OCI-M1 (cell line): ENCODE measurements at regions not wholly inside any gene's neighbourhood (a gene's known extent, or its start where the extent isn't known, plus 50 kb on each side); places are given as distances from the start of the nearest gene placed in this dataset.

Experiments
- DNase-seq: peaks from one replicate; lab custom pipeline; 2025; lab: John Stamatoyannopoulos, UW

DNA sequence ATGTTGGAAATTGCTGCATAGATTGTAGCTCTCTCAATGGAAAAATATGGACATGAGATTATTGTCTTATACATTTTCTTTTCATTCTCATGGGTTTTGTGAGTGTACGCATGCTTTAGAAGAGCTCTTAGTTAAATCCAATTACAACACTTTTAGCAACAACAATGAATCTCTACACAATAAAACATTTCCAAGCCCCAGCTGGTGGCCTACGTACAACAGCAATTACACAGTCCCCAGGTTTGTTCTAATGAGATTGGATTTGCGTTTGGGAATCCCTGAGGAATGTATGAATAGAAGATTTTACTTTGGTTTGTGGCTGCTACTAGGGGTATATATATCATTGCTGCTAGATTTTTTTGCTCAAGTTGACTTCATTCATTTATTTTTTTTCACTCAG, 98.6 kb downstream of the FHDC1 start:
- no peak for DNase-seq

DNA sequence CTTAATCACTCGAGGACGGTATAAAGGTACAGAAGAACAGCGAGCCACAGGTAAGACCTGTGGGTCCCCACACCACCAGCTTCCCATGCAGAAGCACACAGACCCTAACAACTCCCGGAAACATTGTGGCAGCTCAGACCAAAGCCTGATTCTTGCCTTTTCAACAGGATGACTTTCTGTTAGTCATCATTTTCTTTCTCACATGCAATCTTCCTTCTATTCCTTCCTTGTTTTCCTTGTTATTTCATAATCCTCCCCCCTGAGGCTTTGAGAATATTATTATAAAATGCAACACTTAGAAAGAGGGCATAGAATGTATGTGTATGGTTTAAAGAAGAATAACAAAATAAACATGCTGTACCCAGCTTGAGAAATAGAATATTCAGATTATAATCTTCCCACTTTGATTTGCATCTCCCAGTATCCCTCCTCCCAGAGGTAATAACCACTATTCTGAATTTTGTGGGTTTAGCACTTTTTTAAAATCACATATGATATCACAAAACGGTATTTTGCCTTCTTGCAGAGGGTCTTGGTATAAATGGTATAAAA, 100.9 kb downstream of the FHDC1 start:
- no peak for DNase-seq

DNA sequence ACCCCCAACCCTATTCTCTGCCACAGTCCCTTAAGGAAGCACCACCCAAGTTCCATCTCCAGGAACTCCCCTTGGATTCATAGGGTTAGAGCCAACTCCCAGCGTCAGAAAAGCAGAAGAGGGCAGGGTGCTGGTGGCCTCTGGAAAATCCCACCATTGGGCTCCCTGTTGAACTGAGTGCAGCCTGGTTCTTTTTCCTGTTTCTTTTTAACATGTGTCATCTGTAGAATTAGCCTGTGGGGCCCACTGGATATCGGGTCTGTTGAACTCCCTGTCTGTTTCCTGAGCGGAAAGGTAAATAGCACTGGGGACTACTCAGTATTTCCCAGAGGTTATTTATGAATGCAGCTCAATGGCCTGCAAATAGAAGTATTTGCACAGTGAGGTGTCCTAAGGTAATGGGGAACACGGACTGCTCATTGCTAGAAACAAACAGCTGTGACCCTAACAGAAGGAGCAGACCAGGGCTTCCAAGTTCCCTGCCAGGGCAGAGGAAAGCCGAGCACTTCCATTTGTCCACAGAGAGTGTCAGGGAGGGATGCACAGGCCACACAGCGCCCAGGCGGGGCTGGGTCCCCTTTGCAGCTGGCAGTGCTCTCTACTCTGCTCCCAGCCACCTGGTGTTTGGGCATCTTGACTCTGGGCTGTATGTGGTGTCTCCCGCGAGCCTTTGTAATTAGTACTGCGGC, 102.6 kb downstream of the FHDC1 start:
- DNase-seq = no peak

DNA sequence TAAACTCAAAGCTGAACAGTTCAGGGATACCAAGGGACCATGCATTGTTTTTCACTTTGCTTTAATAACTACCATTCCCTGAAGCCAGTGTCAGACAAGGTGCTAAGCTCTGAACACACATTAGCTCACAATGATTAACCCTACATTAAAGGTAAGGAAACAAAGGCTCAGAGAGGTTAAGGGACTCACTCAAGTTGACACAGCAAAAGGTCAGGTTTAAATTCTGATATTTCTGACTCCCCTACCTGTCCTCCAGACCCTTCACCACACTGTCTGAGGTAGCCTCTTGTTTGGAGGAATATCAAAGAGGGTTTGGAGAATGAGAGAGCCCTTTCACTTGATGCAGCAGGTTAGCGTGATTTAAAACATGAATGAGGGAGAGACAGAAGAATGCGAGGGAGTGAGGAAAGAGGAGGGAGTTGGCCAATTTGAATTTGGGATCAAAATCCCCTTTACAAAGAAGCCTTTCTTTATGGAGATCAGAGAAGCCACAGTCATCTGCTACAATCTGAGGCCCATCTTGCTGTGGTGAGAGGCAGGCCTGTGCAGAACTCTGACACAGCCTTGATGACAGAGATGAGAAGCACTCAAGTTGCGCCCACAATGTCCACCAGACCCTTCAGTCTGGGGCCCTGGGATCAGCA, 103.5 kb downstream of the FHDC1 start:
- DNase-seq = no peak

DNA sequence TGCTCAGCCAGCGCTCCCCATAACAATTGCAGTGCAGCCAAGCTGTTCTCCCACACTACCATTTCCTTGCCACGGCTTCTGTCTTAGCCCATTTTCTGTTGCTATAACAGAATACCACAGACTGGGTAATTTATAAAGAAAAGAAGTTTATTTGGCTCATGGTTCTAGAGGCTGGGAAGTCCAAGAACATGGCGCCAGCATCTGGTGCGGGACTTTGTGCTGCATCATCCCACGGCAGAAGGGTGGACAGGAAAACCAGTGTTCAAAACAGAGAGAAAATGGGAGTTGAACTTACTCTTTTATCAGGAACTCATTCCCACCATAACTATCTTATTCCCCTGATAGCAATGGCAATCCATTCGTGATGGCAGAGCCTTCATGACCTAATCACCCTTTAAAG, 104.6 kb downstream of the FHDC1 start:
- DNase-seq = no peak

DNA sequence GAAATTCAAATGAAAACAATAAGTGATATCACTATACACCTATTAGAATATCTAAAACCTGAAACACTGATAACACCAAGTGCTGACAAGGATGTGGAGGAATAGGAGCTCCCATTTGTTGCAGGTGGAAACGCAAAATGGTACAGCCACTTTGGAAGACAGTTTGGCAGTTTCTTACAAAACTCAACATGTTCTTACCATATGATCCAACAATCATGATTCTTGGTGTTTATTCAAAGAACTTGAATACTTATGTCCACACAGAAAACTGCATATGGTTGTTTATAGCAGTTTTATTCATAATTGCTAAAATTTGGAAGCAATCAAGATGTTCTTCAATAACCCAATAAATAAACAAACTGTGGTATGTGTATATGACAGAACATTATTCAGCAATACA, 107.9 kb downstream of the FHDC1 start:
- no peak for DNase-seq

DNA sequence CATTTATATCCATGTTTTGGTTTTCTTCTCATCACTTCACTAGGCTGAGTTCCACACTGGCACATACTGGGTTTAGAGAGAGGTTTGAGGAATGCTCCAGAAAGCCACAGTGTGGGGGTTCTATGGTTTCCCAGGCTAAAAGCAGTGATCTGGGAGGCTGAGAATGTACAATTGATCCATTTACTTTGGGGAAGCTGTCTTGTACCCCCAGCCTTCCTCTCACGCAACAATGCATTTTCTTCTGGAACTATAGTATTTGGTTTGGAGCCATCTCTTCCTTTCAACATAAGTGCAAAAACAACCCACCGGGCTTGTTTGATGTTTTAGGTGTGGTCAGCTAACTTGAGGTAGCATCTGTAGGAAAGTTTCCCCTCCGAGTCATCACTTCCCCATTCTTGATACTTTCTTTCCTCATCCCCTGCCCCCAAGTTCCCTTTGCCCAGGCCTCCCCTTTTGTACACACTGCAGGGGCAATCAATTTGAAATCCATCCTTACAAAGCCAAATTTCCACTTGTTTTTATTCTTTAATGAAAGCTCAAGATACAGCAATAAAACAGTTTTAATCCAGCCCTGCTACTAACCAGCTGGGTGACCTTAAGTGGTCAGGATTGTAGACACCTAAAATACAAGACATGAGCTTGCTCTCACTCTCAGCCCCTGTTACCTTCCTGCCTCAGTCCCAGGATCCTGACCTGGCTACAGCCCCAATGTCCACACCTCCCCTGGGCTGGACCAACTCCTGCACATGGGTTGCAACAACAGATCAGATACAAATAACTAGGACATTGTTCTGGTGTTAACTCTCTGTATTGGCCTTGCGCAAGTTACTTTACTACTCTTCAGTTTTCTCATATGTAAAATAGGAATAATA, 109.2 kb downstream of the FHDC1 start:
- DNase-seq = peak; percentile 42

DNA sequence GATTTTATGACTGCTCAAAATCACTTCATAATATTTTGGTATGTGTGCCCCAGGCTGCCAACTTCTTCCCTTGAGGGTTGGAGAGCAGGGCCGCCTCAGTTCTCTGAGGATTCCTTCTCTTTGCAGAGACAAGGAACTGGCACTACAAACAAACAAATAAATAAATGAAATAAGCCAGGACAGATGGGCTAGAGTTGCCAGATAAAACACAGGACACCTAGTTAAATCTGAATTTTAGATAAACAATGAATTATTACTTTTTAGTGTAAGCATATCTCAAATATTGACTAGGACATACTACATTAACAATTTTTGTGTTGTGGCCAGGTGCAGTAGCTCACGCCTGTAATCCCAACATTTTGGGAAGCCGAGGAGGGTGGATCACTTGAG, 122.5 kb downstream of the FHDC1 start:
- DNase-seq = no peak

DNA sequence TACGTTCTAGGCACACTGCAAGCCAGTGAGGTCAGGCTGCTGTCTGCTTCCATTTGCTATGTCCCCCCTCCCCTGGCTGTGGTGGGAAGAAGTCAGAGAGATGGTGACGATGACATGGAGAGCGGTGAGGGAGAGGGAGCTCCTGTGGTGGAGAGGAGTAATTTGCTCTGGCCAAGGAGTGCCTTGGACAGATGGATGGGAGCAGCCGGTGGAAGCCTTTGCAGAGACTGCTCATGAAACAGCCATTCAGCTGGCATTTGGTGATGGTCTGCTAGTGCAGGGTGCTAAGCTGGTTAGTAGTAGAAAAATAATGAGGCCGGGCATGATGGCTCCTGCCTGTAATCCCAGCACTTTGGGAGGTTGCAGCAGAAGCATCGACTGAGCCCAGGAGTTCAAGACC, 124.1 kb downstream of the FHDC1 start:
- no peak for DNase-seq

DNA sequence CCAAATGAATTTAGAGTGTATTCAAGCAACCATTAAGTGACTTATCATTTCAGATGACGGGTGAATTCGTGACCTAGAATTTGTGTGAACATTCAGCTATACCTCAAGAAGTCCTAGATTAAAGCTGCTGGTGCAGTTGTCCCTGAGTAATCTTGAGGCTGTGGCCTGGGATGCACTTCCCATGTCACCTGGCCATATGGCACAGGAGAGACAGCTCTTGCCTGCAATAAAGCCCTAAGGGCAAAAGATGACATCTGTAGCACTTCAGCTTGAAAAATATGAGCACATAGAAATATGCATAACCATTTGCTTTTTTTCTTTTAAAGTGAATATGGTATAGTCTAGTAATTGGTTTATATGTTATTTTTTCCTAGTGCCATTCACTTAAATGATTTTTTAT, 125.8 kb downstream of the FHDC1 start:
- no peak for DNase-seq

DNA sequence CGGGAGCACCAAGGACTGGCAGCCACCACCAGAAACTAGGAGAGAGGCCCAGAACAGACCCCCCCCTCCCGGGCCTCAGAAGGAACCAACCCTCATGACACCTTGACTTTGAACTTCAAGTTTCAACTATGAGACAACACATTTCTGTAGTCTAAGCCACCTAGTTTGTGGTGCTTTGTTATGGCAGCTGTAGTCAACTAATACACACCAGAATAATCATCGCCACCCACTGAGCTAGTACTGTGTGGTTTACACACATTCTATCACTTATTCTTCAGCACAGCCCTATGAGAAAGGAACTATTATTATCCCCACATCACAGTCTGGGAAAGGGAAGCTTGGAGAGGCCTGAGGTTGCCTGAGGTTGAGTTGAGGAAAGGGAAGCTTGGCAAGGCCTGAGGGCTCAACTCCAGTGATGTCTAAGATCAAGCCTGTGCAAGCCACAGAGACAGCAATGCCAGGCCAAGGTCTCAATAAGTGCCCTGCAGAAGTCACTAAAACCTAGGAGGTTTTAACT, 126.6 kb downstream of the FHDC1 start:
- DNase-seq = no peak

DNA sequence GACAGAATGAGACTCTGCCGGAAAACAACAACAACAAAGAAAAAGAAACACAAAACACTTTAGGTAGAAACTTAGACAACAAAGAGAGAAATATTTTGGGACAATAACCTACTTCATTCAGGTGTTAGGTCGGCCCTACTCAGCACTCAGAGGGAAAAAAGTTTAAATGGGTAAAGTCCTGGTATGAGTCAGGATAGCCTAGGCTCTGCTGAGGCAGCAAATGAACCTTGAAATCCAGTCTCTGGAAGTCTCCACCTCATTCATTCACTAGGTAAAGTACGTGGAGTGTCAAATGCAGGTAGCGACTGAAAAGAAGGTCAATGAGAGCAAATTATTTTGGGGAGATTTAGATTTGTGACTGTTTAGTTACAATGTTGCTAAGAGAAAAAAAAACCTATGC, 127.4 kb downstream of the FHDC1 start:
- DNase-seq = no peak

DNA sequence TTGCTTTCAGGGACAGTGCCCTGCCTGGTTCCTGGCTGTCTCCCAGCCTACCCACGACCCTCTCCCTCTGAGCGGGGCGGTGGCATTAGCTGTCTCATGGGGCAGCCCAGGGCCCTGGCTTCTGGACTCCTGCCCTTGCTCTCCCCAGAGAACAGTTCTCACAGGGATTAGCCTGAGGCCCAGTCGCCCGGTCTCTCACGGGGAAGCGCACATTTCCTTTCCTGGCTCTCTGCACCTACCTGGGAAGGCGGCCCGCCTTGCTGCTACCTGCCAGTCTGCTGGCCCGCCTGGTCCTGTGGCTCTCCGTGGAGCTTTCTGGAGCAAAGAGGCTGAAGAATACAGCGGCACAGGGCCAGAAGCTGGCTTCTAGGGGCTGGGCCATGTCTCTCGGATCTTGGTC, 128.4 kb downstream of the FHDC1 start:
- DNase-seq = no peak

DNA sequence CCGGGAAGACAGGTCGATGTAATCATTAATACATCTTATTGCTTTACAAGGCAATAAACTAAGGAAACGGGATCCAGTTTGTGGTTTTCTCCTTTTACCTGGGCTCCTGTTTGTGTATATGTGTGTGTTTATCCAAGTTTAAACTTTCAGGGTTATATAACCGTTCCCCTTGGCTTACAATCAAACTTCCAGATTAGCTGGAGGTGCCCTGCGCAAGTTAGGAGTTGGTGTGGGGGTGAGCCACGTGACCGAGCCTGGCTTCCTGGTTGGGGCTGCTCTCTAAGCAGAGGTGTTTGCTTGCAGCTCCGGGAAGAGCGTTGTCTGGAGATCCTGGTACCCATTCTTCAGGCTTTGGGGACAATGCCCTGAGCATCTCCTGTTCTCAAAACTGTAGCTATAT, 129.2 kb downstream of the FHDC1 start:
- DNase-seq = no peak

DNA sequence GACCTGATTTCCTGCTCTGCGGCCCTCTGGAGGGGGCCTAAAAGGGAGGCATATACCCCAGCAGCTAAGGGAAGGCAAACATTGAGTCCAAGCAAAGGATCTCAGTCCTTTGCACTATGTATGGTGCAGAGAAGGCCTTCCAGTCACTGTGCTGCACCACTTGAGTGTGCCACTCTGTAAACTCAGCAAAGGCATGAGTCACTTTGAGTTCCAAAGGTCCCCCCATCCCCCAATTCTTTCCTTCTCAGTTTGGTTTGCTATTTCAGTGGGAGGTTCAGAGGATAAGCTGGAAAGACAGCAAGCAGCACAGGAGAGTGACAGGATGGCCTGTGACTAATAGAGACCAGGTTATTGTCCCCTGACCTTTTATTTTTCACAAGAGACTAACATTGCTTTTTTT, 131.3 kb downstream of the FHDC1 start:
- DNase-seq = peak; percentile 36

DNA sequence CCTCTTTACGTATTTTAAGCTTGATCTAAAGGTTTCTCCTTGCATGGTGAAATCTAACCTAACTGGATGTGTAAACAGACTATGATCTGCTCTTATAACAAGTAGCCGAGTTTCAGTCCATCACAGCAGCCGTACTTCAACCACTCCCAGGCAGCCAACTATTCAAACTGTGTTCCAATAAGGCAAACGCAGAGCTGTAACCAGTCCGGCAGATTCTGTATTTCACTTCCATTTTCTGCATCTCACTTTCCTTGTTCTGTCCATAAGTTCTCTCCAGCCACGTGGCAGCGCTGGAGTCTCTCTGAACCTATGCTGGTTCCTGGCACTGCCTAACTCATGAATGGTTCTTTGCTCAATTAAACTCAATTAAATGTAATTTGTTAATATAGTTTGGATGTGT, 132.6 kb downstream of the FHDC1 start:
- no peak for DNase-seq

DNA sequence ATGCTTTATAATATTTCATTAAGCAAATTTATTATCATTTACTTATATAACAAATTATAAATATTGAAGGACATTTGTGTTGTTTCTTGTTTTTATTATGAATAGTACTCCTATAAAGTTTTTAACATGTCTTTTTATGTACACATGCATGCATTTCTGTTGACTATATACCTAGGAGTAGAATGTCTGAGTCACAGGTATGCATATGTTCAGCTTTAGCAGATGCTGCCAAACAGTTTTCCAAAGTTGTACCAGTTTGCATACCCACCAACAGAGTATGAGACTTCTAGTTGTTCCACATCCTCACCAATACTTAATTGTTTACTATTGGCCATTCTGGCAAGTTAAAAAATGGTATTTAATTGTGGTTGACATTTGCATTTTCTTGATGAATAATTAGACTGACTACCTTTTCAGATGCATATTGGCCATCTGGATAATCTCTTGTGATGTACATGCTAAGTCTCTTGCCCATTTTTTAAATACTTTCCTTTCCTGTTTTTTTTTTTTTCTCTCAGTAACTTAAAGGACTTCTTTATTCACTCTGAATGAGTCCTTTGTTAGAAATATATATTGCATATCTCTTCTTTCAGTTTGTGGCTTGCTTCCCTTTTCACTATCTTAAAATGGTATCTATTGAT, 132.2 kb upstream of the TRIM2 start:
- no peak for DNase-seq

DNA sequence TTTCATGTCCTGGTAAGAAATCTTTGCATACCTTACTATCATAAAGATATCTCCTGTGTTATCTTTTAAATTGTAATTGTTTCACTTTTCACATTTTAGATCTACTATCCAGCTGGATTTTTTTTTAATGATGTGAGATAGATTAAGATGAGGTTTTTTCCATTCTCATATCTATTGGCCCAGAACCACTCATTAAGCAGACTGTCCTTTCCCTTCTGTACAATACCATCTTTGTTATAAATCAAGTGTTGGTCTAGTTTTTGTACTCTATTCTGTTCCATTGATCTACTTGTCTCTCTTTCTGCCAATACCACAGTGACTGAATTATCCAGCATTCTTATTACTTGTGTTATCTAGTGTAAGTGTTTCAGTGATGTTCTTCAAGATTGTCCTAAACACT, 131.6 kb upstream of the TRIM2 start:
- no peak for DNase-seq

DNA sequence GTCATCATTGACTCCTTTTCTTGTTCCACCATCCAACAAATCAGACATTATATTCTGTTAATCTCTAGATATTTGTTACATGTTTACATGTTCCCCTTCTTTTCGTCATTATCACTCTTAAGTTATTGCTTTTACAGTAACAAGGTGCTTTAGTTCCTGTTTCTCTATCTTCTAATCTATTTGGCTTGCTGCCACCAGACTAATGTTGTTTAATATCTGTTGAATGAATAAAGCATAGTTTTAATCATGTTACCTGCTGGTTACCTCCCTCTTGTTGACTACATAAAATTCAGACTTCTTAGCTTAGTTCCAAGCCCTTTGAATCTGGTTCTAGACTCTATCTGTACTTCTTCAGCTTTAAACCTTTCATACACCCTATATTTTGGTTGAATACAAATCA, 129.8 kb upstream of the TRIM2 start:
- DNase-seq = peak; percentile 44

DNA sequence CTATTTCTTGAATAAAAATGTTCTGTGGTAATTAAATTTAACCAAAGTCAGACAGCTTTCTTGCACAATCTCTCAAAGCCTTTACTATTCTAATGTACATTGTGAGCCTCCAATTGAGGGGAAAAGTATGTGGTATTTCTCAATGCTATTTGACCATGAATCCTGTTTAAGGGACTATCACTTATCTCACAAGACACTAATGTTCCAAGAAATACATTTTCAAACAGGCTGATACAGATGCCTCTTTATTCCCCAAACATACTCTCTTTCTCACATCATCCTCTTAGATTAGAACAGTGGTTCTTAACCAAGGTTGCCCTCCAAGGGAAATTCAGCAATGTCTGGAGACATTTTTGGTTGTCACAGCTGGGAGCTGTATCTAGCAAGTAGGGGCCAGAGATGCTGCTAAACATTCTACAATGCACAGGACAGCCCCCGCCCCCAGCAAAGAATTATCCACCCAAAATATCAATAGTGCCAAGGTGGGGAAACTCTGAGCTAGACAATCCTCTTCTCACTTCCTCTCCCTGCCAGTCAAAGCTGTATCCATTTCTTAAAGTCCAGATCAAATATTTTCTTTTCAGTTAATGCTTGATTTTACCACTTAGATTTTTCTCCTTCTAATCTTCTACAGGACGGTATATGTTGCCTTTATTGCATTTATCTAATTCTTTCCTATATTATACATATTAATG, 129.2 kb upstream of the TRIM2 start:
- peak; percentile 37 for DNase-seq

DNA sequence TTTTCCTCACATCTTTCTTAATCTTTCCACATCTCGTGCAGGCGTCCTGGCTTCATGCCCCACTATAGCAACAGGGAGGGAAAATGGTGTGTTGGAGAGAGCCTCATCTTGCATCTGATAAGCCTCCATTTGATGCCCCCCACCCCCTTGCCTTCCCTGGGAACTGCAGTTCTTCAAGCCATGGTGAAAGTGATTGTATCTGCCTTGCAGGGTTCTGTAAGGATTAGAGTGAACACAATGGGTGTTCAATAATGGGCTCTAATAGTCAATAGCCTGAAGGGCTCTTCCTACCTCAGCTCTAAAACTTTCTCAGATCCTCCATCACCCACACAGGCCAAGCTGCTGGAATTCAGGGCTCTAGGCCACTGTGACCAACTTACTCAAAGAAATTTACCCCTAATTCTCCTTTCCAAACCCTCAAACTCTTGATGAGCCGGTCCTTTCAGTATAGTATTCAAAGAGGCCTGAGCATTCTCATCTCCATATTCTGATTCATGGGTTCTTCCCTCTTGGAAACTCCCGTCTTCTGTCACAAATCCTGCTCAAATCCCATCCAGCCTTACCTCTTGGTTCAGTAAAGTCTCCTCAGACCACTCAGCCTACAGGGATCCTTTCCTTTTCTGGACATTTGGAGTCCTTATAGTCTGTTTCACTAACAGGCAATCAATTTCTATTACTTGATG, 128.3 kb upstream of the TRIM2 start:
- DNase-seq = no peak
